ENCODE measurements at regions not wholly inside any gene's neighbourhood (a gene's known extent, or its start where the extent isn't known, plus 50 kb on each side); places are given as distances from the start of the nearest gene placed in this dataset.

DNA sequence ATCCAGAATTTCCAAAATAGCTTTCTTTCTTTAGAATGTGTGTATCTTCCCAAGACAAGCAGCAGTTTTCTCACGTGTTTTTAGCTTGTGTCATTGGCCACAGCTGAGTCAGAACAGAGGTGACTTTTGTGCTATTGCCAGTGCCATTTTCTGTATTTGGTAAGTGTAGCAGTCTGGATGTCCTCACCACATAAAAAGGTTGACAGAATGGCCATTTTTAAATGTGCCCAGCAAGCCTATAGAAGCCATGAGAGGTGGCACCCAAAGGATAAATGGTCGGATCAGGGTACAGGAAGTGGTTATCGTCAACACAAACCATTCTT, 269.5 kb upstream of the HSF2 start:
- TF ChIP-seq HNF4G (IDR thresholded peaks at IDR 0.05): no peak
- TF ChIP-seq HNF4A (conservative IDR thresholded peaks at IDR 0.05): no peak
- no peak for TF ChIP-seq FOXA2 (IDR thresholded peaks at IDR 0.05)
- TF ChIP-seq, protein P1, sequence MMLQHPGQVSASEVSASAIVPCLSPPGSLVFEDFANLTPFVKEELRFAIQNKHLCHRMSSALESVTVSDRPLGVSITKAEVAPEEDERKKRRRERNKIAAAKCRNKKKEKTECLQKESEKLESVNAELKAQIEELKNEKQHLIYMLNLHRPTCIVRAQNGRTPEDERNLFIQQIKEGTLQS (IDR thresholded peaks at IDR 0.05): no peak
- no peak for TF ChIP-seq FOXA1 (IDR thresholded peaks at IDR 0.05)
- TF ChIP-seq, protein P2, sequence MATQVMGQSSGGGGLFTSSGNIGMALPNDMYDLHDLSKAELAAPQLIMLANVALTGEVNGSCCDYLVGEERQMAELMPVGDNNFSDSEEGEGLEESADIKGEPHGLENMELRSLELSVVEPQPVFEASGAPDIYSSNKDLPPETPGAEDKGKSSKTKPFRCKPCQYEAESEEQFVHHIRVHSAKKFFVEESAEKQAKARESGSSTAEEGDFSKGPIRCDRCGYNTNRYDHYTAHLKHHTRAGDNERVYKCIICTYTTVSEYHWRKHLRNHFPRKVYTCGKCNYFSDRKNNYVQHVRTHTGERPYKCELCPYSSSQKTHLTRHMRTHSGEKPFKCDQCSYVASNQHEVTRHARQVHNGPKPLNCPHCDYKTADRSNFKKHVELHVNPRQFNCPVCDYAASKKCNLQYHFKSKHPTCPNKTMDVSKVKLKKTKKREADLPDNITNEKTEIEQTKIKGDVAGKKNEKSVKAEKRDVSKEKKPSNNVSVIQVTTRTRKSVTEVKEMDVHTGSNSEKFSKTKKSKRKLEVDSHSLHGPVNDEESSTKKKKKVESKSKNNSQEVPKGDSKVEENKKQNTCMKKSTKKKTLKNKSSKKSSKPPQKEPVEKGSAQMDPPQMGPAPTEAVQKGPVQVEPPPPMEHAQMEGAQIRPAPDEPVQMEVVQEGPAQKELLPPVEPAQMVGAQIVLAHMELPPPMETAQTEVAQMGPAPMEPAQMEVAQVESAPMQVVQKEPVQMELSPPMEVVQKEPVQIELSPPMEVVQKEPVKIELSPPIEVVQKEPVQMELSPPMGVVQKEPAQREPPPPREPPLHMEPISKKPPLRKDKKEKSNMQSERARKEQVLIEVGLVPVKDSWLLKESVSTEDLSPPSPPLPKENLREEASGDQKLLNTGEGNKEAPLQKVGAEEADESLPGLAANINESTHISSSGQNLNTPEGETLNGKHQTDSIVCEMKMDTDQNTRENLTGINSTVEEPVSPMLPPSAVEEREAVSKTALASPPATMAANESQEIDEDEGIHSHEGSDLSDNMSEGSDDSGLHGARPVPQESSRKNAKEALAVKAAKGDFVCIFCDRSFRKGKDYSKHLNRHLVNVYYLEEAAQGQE (IDR thresholded peaks at IDR 0.05): no peak
- TF ChIP-seq, protein P3, sequence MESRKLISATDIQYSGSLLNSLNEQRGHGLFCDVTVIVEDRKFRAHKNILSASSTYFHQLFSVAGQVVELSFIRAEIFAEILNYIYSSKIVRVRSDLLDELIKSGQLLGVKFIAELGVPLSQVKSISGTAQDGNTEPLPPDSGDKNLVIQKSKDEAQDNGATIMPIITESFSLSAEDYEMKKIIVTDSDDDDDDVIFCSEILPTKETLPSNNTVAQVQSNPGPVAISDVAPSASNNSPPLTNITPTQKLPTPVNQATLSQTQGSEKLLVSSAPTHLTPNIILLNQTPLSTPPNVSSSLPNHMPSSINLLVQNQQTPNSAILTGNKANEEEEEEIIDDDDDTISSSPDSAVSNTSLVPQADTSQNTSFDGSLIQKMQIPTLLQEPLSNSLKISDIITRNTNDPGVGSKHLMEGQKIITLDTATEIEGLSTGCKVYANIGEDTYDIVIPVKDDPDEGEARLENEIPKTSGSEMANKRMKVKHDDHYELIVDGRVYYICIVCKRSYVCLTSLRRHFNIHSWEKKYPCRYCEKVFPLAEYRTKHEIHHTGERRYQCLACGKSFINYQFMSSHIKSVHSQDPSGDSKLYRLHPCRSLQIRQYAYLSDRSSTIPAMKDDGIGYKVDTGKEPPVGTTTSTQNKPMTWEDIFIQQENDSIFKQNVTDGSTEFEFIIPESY (IDR thresholded peaks at IDR 0.05): no peak
- TF ChIP-seq YY1 (IDR thresholded peaks at IDR 0.05): no peak
- TF ChIP-seq SP1 (IDR thresholded peaks at IDR 0.05): no peak
- no peak for TF ChIP-seq GABPA (IDR thresholded peaks at IDR 0.05 in 1 of 2, conservative IDR thresholded peaks at IDR 0.05 in 1 of 2)
- TF ChIP-seq RXRA (IDR thresholded peaks at IDR 0.05): no peak
- TF ChIP-seq RAD21 (IDR thresholded peaks at IDR 0.05): no peak
- no peak for TF ChIP-seq EGR1 (IDR thresholded peaks at IDR 0.05; ENCODE audit: low read depth in 2 of 2)
- no peak for DNase-seq (ENCODE audit: low spot score)
- Histone ChIP-seq H3K4me3 (ENCODE audit: low read depth in 1 of 3, low read length in 3 of 3) (no peak overlapping the region), H3K27ac (ENCODE audit: low read depth in 1 of 2, low read length in 2 of 2) (no peak overlapping the region), H3K4me1 (ENCODE audit: control insufficient read depth in 4 of 4, insufficient read depth in 4 of 4, low read length in 3 of 4) (no peaks in the 10 kb centered on the region), H3K27me3 (ENCODE audit: control insufficient read depth in 4 of 4, insufficient read depth in 4 of 4, low read length in 3 of 4) (no peaks in the 10 kb centered on the region), H3K9me3 (ENCODE audit: control insufficient read depth in 4 of 4, low read length in 3 of 4) (no peaks in the 10 kb centered on the region), H3K36me3 (ENCODE audit: control insufficient read depth in 4 of 4, insufficient read depth in 3 of 4, low read depth in 1 of 4, low read length in 3 of 4) (no peaks in the 10 kb centered on the region), H3K9ac (ENCODE audit: low read depth in 1 of 2, low read length in 2 of 2) (no peak overlapping the region)
- WGBS: 38% methylated on average over 3 of the region's 3 CpGs

DNA sequence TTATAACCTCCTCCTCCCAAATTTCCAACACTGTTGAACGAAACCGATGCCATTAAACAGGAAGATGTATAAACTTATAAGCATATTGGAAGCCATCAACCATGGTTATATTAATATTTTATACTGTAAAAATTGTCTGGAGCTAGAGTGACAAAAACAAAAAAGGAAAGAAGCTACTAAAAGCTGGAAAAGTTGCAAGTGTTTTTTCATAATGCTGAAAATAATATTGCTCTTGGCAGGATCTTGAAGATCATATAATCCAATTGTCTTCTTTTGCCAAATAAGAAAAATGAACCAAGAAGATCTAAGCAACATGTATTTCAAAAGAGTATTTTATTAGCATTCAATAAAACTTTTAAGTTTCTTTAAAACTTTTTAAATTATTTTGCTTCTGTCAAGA, 268.9 kb upstream of the HSF2 start:
- no peak overlapping the region for H3K27ac ChIP-seq (ENCODE audit: low read depth in 1 of 2, low read length in 2 of 2)
- H3K27me3 ChIP-seq (ENCODE audit: control insufficient read depth in 4 of 4, insufficient read depth in 4 of 4, low read length in 3 of 4): no peaks in the 10 kb centered on the region
- H3K4me3 ChIP-seq (ENCODE audit: low read depth in 1 of 3, low read length in 3 of 3): no peak overlapping the region
- no peaks in the 10 kb centered on the region for H3K4me1 ChIP-seq (ENCODE audit: control insufficient read depth in 4 of 4, insufficient read depth in 4 of 4, low read length in 3 of 4)
- 82% methylated on average over 2 of the region's 2 CpGs for WGBS
- no peak overlapping the region for H3K9ac ChIP-seq (ENCODE audit: low read depth in 1 of 2, low read length in 2 of 2)
- no peaks in the 10 kb centered on the region for H3K36me3 ChIP-seq (ENCODE audit: control insufficient read depth in 4 of 4, insufficient read depth in 3 of 4, low read depth in 1 of 4, low read length in 3 of 4)
- DNase-seq (ENCODE audit: low spot score): no peak
- no peaks in the 10 kb centered on the region for H3K9me3 ChIP-seq (ENCODE audit: control insufficient read depth in 4 of 4, low read length in 3 of 4)
- TF ChIP-seq, protein P1 (IDR thresholded peaks at IDR 0.05): no peak

DNA sequence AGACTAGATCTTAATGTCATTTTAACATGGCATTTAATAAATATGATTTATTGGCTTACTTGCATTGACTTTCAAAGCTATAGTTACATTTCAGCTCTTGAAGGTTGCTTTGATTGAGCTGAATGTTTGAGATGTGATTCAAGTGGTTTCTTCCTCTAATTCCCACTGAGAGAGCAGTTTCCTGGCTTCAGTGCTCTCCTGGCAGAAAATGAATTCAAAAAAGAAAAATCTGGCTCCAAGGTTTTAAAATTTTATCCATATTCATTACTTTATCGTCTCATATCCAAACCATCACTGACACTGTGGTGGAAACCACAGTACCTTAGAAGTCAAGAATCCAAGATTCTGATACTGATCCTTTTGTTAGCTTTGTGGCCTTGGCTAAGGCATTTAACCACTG, 263.1 kb upstream of the HSF2 start:
- Histone ChIP-seq H3K27me3 (ENCODE audit: control insufficient read depth in 4 of 4, insufficient read depth in 4 of 4, low read length in 3 of 4) (no peaks in the 10 kb centered on the region), H3K4me3 (ENCODE audit: low read depth in 1 of 3, low read length in 3 of 3) (no peak overlapping the region), H3K9me3 (ENCODE audit: control insufficient read depth in 4 of 4, low read length in 3 of 4) (no peaks in the 10 kb centered on the region), H3K9ac (ENCODE audit: low read depth in 1 of 2, low read length in 2 of 2) (no peak overlapping the region), H3K27ac (ENCODE audit: low read depth in 1 of 2, low read length in 2 of 2) (no peak overlapping the region), H3K4me1 (ENCODE audit: control insufficient read depth in 4 of 4, insufficient read depth in 4 of 4, low read length in 3 of 4) (no peaks in the 10 kb centered on the region), H3K36me3 (ENCODE audit: control insufficient read depth in 4 of 4, insufficient read depth in 3 of 4, low read depth in 1 of 4, low read length in 3 of 4) (no peaks in the 10 kb centered on the region)
- DNase-seq (ENCODE audit: low spot score): no peak
- WGBS: 77% methylated on average over 1 of the region's 1 CpG
- no peak for TF ChIP-seq FOXA2 (IDR thresholded peaks at IDR 0.05)
- TF ChIP-seq, protein P2 (IDR thresholded peaks at IDR 0.05): no peak
- TF ChIP-seq RXRA (IDR thresholded peaks at IDR 0.05): no peak

All from liver (tissue), 7 donors.